OCI-LY7 (cell line): ENCODE measurements at regions not wholly inside any gene's neighbourhood (a gene's known extent, or its start where the extent isn't known, plus 50 kb on each side); places are given as distances from the start of the nearest gene placed in this dataset.

ENCODE experiments used
- EZH2phosphoT487 ChIP-seq: fragments of 200-600 bp; sonication (generic); IDR thresholded peaks from 2 replicates; pipeline ENCODE4 v1.6.1; 2018; ENCODE audit warnings: low read depth, borderline replicate concordance, mild to moderate bottlenecking, mixed run types, antibody characterized with exemption, low read length, moderate library complexity, mixed read lengths
- TF ChIP-seq, protein P1 (sequence below): fragments of 200-600 bp; sonication (generic); conservative IDR thresholded peaks from 2 replicates; pipeline ENCODE4 v1.5.1; 2014; ENCODE audit warnings: mild to moderate bottlenecking, antibody characterized with exemption, low read length, moderate library complexity, mixed read lengths

DNA sequence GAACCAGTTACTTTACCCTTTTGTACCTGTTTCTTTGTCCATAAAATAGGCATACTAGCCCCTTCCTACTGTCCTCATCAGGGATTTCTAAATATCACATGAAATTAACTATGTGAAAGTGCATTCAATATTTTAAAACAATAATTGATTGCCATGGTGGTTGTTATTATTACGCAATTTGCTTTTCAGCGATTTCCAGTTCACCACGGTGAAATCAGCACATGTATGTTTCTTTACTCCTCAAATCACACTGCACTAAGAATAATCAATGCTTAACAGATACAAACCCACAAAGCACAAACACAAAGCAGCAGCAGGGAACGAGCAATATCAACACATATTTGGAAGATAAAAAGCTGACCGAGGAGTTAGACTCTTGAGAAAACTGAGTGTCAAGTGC, 371.3 kb upstream of the NOCT start:
- TF ChIP-seq, protein P1, sequence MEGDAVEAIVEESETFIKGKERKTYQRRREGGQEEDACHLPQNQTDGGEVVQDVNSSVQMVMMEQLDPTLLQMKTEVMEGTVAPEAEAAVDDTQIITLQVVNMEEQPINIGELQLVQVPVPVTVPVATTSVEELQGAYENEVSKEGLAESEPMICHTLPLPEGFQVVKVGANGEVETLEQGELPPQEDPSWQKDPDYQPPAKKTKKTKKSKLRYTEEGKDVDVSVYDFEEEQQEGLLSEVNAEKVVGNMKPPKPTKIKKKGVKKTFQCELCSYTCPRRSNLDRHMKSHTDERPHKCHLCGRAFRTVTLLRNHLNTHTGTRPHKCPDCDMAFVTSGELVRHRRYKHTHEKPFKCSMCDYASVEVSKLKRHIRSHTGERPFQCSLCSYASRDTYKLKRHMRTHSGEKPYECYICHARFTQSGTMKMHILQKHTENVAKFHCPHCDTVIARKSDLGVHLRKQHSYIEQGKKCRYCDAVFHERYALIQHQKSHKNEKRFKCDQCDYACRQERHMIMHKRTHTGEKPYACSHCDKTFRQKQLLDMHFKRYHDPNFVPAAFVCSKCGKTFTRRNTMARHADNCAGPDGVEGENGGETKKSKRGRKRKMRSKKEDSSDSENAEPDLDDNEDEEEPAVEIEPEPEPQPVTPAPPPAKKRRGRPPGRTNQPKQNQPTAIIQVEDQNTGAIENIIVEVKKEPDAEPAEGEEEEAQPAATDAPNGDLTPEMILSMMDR = no peak
- no peak for TF ChIP-seq EZH2phosphoT487
